HG02884 (cell line): ENCODE measurements at regions not wholly inside any gene's neighbourhood (a gene's known extent, or its start where the extent isn't known, plus 50 kb on each side); places are given as distances from the start of the nearest gene placed in this dataset.
"Not testable (repeated sequence)": the region's sequence is repeated elsewhere in the genome, so short reads cannot be mapped to it uniquely, and the experiment has no call there.

Experiments used
- ATAC-seq: cut with Tn5 transposase; IDR thresholded peaks from one replicate; pipeline ENCODE4 v1.9.1; 2021; ENCODE audit warnings: mild to moderate bottlenecking, moderate library complexity; ENCODE audit not compliant: unreplicated experiment

GRCh38 chr4:104662269-104662668 lies 167.6 kb upstream of the CXXC4 start:
- ATAC-seq, result not testable (repeated sequence)

GRCh38 chr4:104677116-104677515 lies 182.4 kb upstream of the CXXC4 start:
- no peak for ATAC-seq

DNA sequence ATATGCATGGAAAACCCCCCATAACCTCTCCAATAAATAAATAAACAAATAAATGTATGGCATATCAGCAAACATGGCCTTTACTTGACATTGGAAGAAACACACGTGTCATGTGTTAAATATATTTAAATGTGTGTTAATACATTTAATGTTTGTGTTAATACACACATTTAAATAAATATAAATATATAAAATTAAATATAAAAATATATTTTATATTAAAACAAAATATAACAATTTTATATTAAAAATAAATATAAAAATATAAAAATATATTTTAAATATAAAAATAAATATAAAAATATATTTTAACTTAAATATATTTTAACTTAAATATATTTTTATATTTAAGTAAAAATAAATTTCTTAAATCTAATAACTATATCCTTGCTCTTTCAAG lies 187.6 kb upstream of the CXXC4 start:
- ATAC-seq, result no peak

DNA sequence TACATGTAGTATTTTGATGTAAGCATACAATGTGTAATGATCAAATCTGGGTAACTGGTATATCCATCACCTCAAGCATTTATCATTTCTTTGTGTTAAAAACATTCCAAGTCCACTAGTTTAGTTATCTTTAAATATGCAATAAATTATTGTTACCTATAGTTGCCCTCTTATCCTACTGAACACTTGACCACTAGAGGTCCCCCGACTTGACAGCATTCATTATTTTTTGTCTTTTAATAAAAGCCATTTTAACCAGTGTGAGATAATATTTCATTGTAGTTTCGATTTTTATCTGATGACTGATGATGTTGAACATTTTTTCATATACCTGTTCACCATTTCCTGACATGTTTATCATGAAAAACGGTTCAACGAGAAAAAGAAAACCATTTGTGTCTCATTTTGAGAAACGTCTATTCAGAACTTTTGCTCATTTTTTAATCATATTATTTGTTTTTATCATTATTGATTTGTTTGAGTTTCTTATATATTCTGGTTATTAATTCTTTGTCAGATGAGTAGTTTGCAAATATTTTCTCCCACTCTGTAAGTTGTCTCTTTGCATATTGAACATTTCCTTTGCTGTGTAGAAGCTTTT lies 199.0 kb upstream of the CXXC4 start:
- ATAC-seq, result no peak

GRCh38 chr4:104716584-104716983 lies 221.9 kb upstream of the CXXC4 start:
- ATAC-seq, result no peak

DNA sequence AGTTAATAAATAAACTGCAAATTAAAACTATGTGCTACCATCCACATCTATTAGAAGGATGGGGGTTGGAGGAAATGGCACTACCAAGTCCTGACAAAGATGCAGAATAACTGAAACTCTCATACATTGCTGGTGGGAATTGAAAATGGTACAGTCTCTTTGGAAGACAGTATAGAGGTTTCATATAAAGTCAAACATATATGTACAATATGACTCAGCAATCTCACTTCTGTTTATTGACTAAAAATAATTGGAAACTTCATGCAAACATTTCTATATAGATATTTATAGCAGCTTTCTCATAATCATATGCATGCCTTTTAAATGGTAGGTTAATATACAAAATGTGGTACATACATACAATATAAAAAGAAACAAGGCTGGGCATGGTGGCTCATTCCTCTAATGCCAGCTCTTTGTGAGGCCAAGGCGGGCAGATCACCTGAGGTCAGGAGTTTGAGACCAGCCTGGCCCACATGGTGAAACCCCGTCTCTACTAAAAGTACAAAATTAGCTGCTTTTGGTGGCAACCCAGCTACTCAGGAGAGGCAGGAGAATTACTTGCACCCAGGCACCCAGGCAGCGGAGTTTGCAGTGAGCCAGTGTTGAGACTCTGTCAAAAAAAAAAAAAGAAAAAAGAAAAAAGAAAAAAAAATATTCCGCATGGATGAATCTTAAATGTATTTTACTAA lies 225.0 kb upstream of the CXXC4 start:
- peak; percentile 99 for ATAC-seq

DNA sequence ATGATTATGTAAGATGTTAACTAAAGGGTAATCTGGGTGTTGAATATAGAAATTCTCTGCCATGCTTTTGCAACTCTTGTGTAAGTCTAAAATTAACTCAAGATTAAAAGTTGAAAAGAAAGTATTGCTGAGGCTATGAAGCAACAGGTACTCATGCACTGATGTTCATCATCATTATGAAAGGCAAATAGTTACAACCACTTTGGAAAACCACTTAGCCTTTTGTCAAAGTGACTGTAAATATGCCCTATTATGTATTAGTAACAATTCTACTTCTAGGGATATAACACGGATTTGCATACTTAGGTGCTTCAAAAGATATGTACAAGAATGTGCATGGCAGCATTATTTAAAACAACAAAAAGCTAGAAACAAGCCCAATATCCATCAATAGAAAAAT lies 227.8 kb upstream of the CXXC4 start:
- no peak for ATAC-seq

DNA sequence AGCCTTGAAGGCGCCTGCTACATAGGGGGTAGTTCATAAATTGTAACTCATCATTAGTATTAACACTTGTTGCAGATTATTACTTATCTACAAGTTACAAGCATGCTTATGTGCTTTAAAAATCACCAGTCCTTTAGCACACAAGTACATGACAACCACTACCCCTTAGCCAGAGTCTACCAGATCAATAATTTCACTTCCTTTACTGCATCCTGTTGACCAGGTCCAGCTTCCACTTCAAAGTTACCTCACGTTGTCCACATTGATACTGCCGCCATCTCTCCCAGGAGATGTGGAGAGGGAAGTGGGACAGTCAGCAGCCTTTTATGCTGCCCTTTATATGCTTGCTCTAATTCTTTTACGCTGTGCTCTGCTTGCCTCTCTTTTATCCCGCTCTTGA lies 231.3 kb upstream of the CXXC4 start:
- ATAC-seq, result no peak

DNA sequence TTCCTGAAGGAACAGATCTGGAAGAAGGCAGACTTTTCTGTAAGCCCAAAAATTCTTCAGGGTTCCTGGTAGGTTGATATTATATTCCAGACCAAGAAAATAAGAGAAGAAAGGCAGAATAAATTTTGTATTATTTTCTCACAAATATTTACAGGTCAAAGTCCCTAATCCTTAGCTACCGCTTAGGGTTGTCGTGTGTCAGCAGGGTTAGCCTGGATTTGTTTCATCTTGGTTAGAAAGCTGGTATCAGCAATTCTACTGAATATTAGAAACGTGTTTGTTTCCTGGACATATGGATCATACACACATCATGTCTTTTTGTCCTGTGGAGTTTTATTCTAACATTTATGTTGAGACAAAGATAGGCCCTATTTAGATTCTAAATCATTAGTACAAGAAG lies 232.9 kb upstream of the CXXC4 start:
- ATAC-seq, result no peak

DNA sequence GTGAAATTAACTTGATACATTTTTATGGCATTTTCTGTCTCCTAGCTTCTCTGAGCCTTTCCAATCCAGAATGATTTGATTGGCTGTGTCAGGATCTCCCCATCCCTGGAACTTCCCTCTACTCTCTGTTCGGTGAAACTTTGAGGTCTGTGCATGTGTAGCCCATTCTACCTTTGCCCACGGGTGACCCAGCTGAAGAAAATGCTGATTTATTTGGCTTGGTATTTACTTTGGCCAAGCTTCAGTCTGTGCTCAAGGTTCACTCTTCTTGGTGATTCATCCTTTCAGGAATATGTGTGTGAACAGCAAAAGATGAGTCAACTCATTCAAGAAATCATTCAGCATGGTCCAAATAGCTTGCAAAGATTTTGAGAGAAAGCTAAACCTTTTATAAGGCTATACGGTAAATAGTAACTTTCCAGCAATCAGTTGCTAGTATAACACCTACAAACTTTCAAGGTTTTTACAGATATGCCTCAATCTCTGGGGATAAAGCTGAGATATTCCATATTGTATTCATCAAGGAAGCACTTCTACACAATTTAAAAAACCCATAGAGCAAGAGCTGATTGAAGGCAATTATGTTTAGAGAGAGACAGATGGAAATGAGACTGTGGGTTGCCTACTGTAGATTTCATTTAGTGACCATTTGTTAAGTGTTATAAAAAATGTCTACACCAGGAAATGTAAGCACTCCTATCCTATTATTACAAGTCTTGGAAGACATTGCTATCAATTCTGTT lies 233.9 kb upstream of the CXXC4 start:
- ATAC-seq, result no peak

DNA sequence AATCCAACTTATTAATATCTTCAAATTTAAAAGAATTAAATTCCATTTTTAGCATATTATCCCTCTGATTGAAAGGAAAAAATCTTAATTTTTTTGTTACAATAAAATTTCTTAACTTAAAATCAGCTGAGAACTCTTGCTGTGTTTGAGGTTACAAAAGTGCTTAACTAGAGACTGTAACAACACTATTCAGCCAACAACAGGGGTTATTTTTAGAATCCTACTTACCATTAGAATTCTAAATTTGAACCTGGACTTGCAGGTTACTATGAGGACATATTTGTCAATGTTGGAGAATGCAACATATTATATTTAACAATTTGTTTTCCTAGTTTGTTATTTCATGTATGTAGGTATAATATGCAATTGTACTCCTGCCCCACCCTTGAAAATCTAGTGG lies 238.1 kb upstream of the CXXC4 start:
- ATAC-seq, result no peak

DNA sequence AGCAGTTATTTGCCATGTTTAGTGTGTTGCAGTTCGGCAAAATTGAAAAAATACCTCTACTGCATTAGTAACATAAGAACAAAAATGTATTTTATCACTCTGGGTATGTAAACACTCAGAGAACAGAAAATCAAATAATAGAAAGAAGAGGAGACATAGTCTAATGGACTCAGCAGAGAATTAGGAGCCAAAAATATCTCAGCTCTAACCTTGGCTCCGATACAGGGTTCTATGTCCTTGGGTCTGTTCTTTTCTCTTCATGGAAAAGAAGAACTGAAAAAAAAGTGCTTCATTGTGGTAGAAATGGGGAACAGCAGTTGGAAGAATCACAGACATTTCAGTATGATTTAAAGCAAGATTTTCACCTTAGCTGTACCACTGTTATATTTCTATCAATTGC lies 240.5 kb upstream of the CXXC4 start:
- ATAC-seq, result no peak

GRCh38 chr4:104740161-104740560 lies 245.5 kb upstream of the CXXC4 start:
- ATAC-seq, result no peak

GRCh38 chr4:104743215-104743653 lies 248.5 kb upstream of the CXXC4 start:
- ATAC-seq, result peak; percentile 96

DNA sequence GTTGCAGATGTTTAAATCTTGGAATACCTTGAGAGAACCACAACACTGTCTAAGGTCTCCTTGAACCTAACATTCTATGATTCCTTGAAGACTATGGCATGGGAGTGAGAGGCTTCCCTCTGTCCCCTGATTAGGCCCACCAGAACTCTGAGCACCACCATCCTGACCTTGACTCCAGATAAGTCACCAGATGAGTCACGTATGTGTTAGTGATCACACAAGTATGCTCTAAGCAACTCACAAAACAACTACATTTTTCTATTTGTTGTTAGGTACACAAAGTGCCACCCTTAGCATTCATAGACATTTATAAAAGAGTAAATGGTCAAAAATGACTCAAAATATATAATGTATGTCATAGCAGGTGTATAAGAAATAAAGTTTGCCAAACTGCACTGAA lies 252.9 kb upstream of the CXXC4 start:
- ATAC-seq, result no peak

- peak; percentile 39 for ATAC-seq
Measured at GRCh38 chr4:104749062-104749461, 254.4 kb upstream of the CXXC4 start.

GRCh38 chr4:104750008-104750407 lies 255.3 kb upstream of the CXXC4 start:
- no peak for ATAC-seq

DNA sequence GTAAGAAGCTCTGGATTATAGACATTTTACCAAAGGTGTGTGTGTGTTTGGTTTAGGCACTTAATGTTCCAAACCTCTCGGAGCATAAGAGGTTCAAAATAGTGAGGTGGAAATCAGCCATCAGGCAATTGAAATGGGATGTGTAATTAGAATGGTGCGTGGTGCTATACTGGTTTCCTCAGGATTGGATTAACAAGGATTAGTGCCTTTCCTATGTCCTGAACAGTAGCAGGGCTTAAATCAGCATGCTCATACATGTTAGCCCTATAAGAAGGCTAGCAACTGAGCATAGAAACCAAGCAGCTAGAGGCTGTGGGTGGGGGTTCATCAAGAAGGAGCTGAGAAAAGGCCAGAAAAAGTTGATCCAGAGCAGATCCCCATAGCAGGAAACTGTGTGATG lies 256.8 kb upstream of the CXXC4 start:
- no peak for ATAC-seq

DNA sequence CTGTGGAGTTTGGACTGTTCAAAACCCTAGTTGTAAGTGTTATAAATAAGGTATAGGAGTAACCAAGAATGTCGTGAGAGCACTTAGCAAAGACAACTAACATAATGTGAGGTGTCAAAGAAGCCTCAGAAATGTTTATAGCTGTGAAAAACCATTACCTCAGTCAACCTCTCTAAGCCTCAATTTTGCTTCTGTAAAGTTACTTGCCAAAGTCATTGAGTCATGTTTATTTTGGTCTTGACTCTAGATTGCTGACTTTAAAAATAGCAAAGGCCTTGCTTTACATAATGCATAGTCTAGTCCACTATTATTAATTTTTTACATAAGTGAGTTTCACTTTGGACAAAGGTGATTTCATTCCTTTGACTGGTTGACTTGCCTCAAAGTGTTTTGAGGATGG lies 257.6 kb upstream of the CXXC4 start:
- peak; percentile 61 for ATAC-seq

- ATAC-seq, result peak; percentile 53
Measured at GRCh38 chr4:104756837-104757236, 262.1 kb upstream of the CXXC4 start.

- ATAC-seq, result no peak
Measured at GRCh38 chr4:104758574-104758973, 263.9 kb upstream of the CXXC4 start.

GRCh38 chr4:104763554-104764222 lies 269.0 kb upstream of the CXXC4 start:
- ATAC-seq, result no peak
